Keratinocyte (primary cell): ENCODE measurements at regions not wholly inside any gene's neighbourhood (a gene's known extent, or its start where the extent isn't known, plus 50 kb on each side); places are given as distances from the start of the nearest gene placed in this dataset.

ENCODE experiments used
- DNase-seq: peaks from one replicate; pipeline ENCODE4 v3.0.0-alpha.2; 2011; ENCODE audit warnings: low read depth, missing footprints, low spot score
- FAIRE-seq: peaks from 2 replicates; lab custom pipeline; 2011; peaks lifted over from hg19 to GRCh38; lab: Jason Lieb, UNC
- H2AFZ ChIP-seq: 2 replicates; pipeline ENCODE4 v1.6.0; 2012; ENCODE audit warnings: low read length, control low read depth, inconsistent platforms; ENCODE audit not compliant: control insufficient read depth
- H3K27ac ChIP-seq: 2 replicates; pipeline ENCODE4 v1.5.1; 2011; ENCODE audit warnings: low read length; ENCODE audit not compliant: control insufficient read depth, insufficient read depth
- H3K27me3 ChIP-seq: 3 replicates; pipeline ENCODE4 v1.6.0; 2011; ENCODE audit warnings: low read length; ENCODE audit not compliant: control insufficient read depth, insufficient read depth; ENCODE audit errors: extremely low read depth
- H3K36me3 ChIP-seq, 2 experiments: 2 replicates in 1 of 2; 3 replicates in 1 of 2; pipeline ENCODE4 v1.5.1; 2011; ENCODE audit warnings: low read length in 2 of 2, mild to moderate bottlenecking in 1 of 2; ENCODE audit not compliant: control insufficient read depth in 2 of 2, insufficient read depth in 2 of 2; ENCODE audit errors: extremely low read depth in 1 of 2
- H3K4me1 ChIP-seq: 3 replicates; pipeline ENCODE4 v1.5.1; 2011; ENCODE audit warnings: low read length; ENCODE audit not compliant: control insufficient read depth, insufficient read depth; ENCODE audit errors: extremely low read depth
- H3K4me2 ChIP-seq: 3 replicates; pipeline ENCODE4 v1.6.0; 2011; ENCODE audit warnings: low read depth, low read length; ENCODE audit not compliant: control insufficient read depth, insufficient read depth; ENCODE audit errors: extremely low read depth
- H3K4me3 ChIP-seq, 3 experiments: fragments of 200-600 bp in 1 of 3; sonication (generic) in 1 of 3; 2 replicates in 2 of 3; 3 replicates in 1 of 3; pipeline ENCODE4 v1.5.1; 2011 to 2016; ENCODE audit warnings: low read length in 3 of 3, mild to moderate bottlenecking in 3 of 3, control low read depth in 2 of 3, inconsistent platforms in 1 of 3, low read depth in 1 of 3, mixed read lengths in 1 of 3, mixed run types in 1 of 3, moderate library complexity in 1 of 3; ENCODE audit not compliant: control insufficient read depth in 2 of 3, insufficient read depth in 2 of 3; ENCODE audit errors: extremely low read depth in 1 of 3
- H3K79me2 ChIP-seq: 2 replicates; pipeline ENCODE4 v1.6.0; 2012; ENCODE audit warnings: low read length; ENCODE audit not compliant: control insufficient read depth, insufficient read depth
- H3K9ac ChIP-seq: 3 replicates; pipeline ENCODE4 v1.6.0; 2011; ENCODE audit warnings: low read length; ENCODE audit not compliant: control insufficient read depth, insufficient read depth; ENCODE audit errors: extremely low read depth
- H3K9me1 ChIP-seq: 3 replicates; pipeline ENCODE4 v1.6.0; 2011; ENCODE audit warnings: low read length; ENCODE audit not compliant: control insufficient read depth, insufficient read depth; ENCODE audit errors: extremely low read depth
- H3K9me3 ChIP-seq: 2 replicates; pipeline ENCODE4 v1.5.1; 2012; ENCODE audit warnings: low read depth, low read length; ENCODE audit not compliant: control insufficient read depth
- H4K20me1 ChIP-seq: 3 replicates; pipeline ENCODE4 v1.6.0; 2011; ENCODE audit warnings: low read length; ENCODE audit not compliant: control insufficient read depth, insufficient read depth; ENCODE audit errors: extremely low read depth
- EZH2 ChIP-seq: IDR thresholded peaks from one replicate; pipeline ENCODE4 v1.6.1; 2012; ENCODE audit warnings: inconsistent platforms, mild to moderate bottlenecking, low read length, moderate library complexity
- dilution Hi-C: fragments of 300-500 bp; cut with MboI; formaldehyde crosslinking; loops from one replicate; pipeline ENCODE4 v1.7.0; 2020; ENCODE audit warnings: low sequenced_read_pairs; ENCODE audit not compliant: extremely low pct_ligation_motif_present
- TF ChIP-seq, protein P1 (sequence below), 3 experiments: IDR thresholded peaks in 1 of 3; conservative IDR thresholded peaks in 1 of 3; optimal IDR thresholded peaks in 1 of 3; 2 replicates in 2 of 3; 3 replicates in 1 of 3; pipeline versions ENCODE3 to v1.5.1; 2011; ENCODE audit warnings: low read length in 3 of 3, mild to moderate bottlenecking in 3 of 3, moderate library complexity in 2 of 3, control low read depth in 1 of 3, inconsistent platforms in 1 of 3; ENCODE audit not compliant: insufficient read depth in 2 of 3; ENCODE audit errors: extremely low read depth in 1 of 3

DNA sequence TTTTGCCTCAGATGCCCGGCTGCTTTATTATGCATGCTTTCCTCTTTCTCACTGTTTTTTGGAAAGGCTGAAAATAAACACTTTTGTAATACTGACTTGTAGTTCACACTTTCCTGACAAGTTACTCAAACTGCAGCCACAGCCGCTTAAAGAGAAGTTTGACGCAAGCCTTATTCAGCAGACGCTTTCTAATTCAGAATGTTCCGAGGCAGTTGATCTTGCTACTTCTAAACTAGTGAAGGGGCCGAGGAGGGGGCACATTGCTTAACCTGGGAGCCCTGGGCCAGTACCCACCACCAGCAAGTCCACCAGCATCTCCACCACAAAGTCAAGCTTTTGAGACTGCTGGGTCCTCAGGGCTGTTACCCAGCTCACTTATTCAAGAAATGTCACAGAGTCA is 71.8 kb upstream of the SPRED2 start:
- no peak overlapping the region for H3K27ac ChIP-seq
- H3K4me3 ChIP-seq: no peak overlapping the region
- DNase-seq (no peak), FAIRE-seq (no peak)
- H3K4me1 ChIP-seq: peaks cover 9% of the 10 kb centered on the region
- H3K9me3 ChIP-seq: no peaks in the 10 kb centered on the region
- no peaks in the 10 kb centered on the region for H3K36me3 ChIP-seq
- H3K79me2 ChIP-seq: no peaks in the 10 kb centered on the region
- no peak overlapping the region for H3K4me2 ChIP-seq
- no peaks in the 10 kb centered on the region for H4K20me1 ChIP-seq
- TF ChIP-seq, protein P1, sequence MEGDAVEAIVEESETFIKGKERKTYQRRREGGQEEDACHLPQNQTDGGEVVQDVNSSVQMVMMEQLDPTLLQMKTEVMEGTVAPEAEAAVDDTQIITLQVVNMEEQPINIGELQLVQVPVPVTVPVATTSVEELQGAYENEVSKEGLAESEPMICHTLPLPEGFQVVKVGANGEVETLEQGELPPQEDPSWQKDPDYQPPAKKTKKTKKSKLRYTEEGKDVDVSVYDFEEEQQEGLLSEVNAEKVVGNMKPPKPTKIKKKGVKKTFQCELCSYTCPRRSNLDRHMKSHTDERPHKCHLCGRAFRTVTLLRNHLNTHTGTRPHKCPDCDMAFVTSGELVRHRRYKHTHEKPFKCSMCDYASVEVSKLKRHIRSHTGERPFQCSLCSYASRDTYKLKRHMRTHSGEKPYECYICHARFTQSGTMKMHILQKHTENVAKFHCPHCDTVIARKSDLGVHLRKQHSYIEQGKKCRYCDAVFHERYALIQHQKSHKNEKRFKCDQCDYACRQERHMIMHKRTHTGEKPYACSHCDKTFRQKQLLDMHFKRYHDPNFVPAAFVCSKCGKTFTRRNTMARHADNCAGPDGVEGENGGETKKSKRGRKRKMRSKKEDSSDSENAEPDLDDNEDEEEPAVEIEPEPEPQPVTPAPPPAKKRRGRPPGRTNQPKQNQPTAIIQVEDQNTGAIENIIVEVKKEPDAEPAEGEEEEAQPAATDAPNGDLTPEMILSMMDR (optimal IDR thresholded peaks at IDR 0.05 in 1 of 3, IDR thresholded peaks at IDR 0.05 in 1 of 3, conservative IDR thresholded peaks at IDR 0.05 in 1 of 3; ENCODE audit: extremely low read depth in 1 of 3, insufficient read depth in 2 of 3, low read length in 3 of 3): no peak
- TF ChIP-seq EZH2: no peak
- H3K9ac ChIP-seq: no peak overlapping the region
- dilution Hi-C loops: no loop called here
- no peaks in the 10 kb centered on the region for H3K27me3 ChIP-seq
- H3K9me1 ChIP-seq: no peaks in the 10 kb centered on the region
- H2AFZ ChIP-seq: no peak overlapping the region

DNA sequence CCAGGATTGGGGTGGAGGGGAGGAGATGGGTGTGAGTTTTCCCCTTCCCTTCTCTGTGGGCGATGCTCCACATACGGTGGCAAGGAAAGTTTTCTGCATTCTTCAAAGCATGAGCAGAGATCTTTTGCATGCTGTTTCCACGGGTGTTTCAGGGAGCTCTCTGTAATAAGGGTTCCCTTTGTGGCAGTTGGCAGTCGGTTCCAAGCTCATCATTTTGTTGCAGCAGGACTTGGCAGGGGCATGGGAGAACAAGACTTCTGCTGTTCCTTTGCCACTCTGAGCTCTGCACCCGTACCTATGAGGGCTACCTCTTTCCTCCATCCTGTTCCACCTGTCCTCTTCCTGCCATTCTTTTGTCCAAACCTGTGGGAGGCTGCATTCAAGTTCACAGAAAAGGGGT is 71.3 kb upstream of the SPRED2 start:
- no peak for DNase-seq
- H3K4me2 ChIP-seq: no peak overlapping the region
- H3K4me1 ChIP-seq: peaks cover 9% of the 10 kb centered on the region
- no peaks in the 10 kb centered on the region for H3K79me2 ChIP-seq
- TF ChIP-seq, protein P1 (optimal IDR thresholded peaks at IDR 0.05 in 1 of 3, IDR thresholded peaks at IDR 0.05 in 1 of 3, conservative IDR thresholded peaks at IDR 0.05 in 1 of 3; ENCODE audit: extremely low read depth in 1 of 3, insufficient read depth in 2 of 3, low read length in 3 of 3): no peak
- TF ChIP-seq EZH2: no peak
- H3K9me1 ChIP-seq: no peaks in the 10 kb centered on the region
- FAIRE-seq: no peak
- no peak overlapping the region for H3K27ac ChIP-seq
- no peaks in the 10 kb centered on the region for H3K36me3 ChIP-seq
- no peaks in the 10 kb centered on the region for H4K20me1 ChIP-seq
- no peaks in the 10 kb centered on the region for H3K9me3 ChIP-seq
- no peak overlapping the region for H2AFZ ChIP-seq
- H3K27me3 ChIP-seq: no peaks in the 10 kb centered on the region
- dilution Hi-C loops: no loop called here
- H3K4me3 ChIP-seq: no peak overlapping the region
- no peak overlapping the region for H3K9ac ChIP-seq
